Immature natural killer cell (primary cell): ENCODE measurements at regions not wholly inside any gene's neighbourhood (a gene's known extent, or its start where the extent isn't known, plus 50 kb on each side); places are given as distances from the start of the nearest gene placed in this dataset.

ENCODE experiments used
- DNase-seq, 3 donors: peaks; one replicate each; pipeline ENCODE4 v3.0.0; 2022; ENCODE audit warnings: mixed read lengths in 1 of 3
- H3K27ac Mint-ChIP-seq, 6 donors: one replicate each; pipeline ENCODE4 v1.8.0; 2020; ENCODE audit warnings: mixed read lengths in 6 of 6, mild to moderate bottlenecking in 5 of 6, inconsistent platforms in 4 of 6, moderate library complexity in 3 of 6
- H3K27me3 Mint-ChIP-seq, 3 donors: one replicate each; pipeline ENCODE4 v1.8.0; 2020 to 2021; ENCODE audit warnings: low read depth in 3 of 3, mild to moderate bottlenecking in 3 of 3, mixed read lengths in 3 of 3, moderate library complexity in 3 of 3, inconsistent platforms in 1 of 3
- H3K36me3 Mint-ChIP-seq, 3 donors: one replicate each; pipeline ENCODE4 v1.8.0; 2020; ENCODE audit warnings: mixed read lengths in 3 of 3, inconsistent platforms in 2 of 3, mild to moderate bottlenecking in 2 of 3
- H3K4me1 Mint-ChIP-seq, 2 donors: one replicate each; pipeline ENCODE4 v1.8.0; 2020; ENCODE audit warnings: inconsistent platforms in 2 of 2, mild to moderate bottlenecking in 2 of 2, mixed read lengths in 2 of 2, moderate library complexity in 1 of 2
- H3K4me3 Mint-ChIP-seq, 5 donors: one replicate each; pipeline ENCODE4 v1.8.0; 2020; ENCODE audit warnings: mild to moderate bottlenecking in 5 of 5, mixed read lengths in 5 of 5, inconsistent platforms in 3 of 5, moderate library complexity in 3 of 5
- H3K9me3 Mint-ChIP-seq, 6 donors: one replicate each; pipeline ENCODE4 v1.8.0; 2020; ENCODE audit warnings: mild to moderate bottlenecking in 6 of 6, mixed read lengths in 6 of 6, inconsistent platforms in 4 of 6, moderate library complexity in 3 of 6

GRCh38 chr13:73759434-73759833 lies 374.8 kb downstream of the KLF12 start:
- peak overlapping the region in 5 of 6 donors; percentile 23 to 81 (median 59) for H3K27ac Mint-ChIP-seq

GRCh38 chr13:73757481-73758233 lies 376.5 kb downstream of the KLF12 start:
- Mint-ChIP-seq H3K36me3 (peaks cover 9 to 14% (median 12%) of the 10 kb centered on the region in 3 donors), H3K27ac (peak overlapping the region in 5 of 6 donors; percentile 24 to 81 (median 59)), H3K4me3 (no peak overlapping the region), H3K9me3 (no peaks in the 10 kb centered on the region), H3K27me3 (peaks cover 0 to 4% (median 3%) of the 10 kb centered on the region in 3 donors), H3K4me1 (peaks cover 27 to 74% of the 10 kb centered on the region in 2 donors)
- DNase-seq, result no peak

More at GRCh38 chr13:73759434-73759833, 374.8 kb downstream of the KLF12 start:
- H3K4me3 Mint-ChIP-seq, result peak overlapping the region in 1 of 5 donors; percentile 10
- peaks cover 11 to 14% (median 14%) of the 10 kb centered on the region in 3 donors for H3K36me3 Mint-ChIP-seq
- H3K27me3 Mint-ChIP-seq, result no peaks in the 10 kb centered on the region
- no peak for DNase-seq
- no peaks in the 10 kb centered on the region for H3K9me3 Mint-ChIP-seq
- H3K4me1 Mint-ChIP-seq, result peaks cover 30 to 79% of the 10 kb centered on the region in 2 donors

DNA sequence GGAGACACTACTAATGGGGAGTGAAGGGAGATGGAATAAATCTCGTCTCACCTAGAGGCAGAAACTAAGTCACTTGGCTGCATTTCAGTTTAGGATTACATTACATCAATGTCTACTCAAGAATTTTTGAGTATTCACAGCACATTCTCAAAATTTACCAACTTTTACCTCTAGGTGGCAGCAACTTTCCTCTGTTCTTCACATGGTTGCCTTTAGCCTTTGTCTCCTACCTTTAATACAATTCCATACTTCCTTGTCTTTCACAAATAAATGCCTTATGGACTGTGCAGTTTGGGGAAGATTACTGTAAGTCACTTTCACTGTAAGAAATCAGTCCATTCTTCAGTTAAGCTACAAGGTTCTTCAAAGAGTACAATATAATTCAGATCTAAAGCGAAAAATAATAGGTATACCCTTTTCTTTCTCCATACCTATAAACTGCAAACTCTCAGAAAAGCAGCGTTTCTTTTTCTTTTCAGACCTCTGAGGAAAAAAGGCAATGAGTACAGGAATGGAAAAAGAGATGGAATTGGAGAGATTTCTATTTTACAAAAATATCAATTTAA lies 379.4 kb downstream of the KLF12 start:
- H3K27me3 Mint-ChIP-seq, result peaks cover 2 to 4% (median 3%) of the 10 kb centered on the region in 3 donors

DNA sequence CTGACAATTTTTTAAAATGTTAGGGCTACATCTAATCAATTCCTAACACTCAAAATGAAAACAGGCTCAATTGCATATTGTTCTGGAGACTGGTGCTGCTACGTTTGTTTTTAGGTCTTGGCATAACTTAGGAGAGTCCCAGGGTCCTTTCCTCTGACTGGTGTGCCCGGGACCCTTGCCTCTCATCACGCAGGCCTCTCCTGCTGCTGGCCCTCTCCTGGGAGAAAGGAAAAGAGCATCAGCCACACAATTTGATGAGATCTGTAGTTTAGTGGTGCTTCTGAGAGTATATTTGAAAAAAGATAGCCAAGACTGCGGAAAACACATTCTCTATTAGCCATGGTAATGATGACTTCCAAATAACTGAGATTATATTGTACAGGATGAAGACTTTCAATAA lies 380.0 kb downstream of the KLF12 start:
- Mint-ChIP-seq H3K9me3 (no peaks in the 10 kb centered on the region), H3K27me3 (peaks cover 2 to 4% (median 3%) of the 10 kb centered on the region in 3 donors), H3K4me3 (no peak overlapping the region), H3K36me3 (peaks cover 8 to 11% (median 11%) of the 10 kb centered on the region in 3 donors), H3K4me1 (peaks cover 12 to 54% of the 10 kb centered on the region in 2 donors), H3K27ac (no peak overlapping the region)
- DNase-seq, result no peak

More for the DNA sequence above, 379.4 kb downstream of the KLF12 start:
- peak overlapping the region in 2 of 6 donors; percentile 44 to 57 for H3K27ac Mint-ChIP-seq
- peaks cover 6 to 13% (median 9%) of the 10 kb centered on the region in 3 donors for H3K36me3 Mint-ChIP-seq
- DNase-seq, result peak; percentile 30 to 45 (median 37)
- H3K4me3 Mint-ChIP-seq, result no peak overlapping the region
- H3K4me1 Mint-ChIP-seq, result peaks cover 17 to 60% of the 10 kb centered on the region in 2 donors
- no peaks in the 10 kb centered on the region for H3K9me3 Mint-ChIP-seq

- Mint-ChIP-seq H3K4me3 (no peak overlapping the region), H3K27me3 (peaks cover 2 to 4% (median 3%) of the 10 kb centered on the region in 3 donors), H3K27ac (peak overlapping the region in 3 of 6 donors; percentile 17 to 70 (median 35)), H3K4me1 (peaks cover 12 to 41% of the 10 kb centered on the region in 2 donors), H3K9me3 (no peaks in the 10 kb centered on the region), H3K36me3 (peaks cover 16 to 26% (median 16%) of the 10 kb centered on the region in 3 donors)
- no peak for DNase-seq
These were observed 382.9 kb downstream of the KLF12 start for GRCh38 chr13:73751290-73751689.

GRCh38 chr13:73748404-73748803 lies 385.8 kb downstream of the KLF12 start:
- H3K4me3 Mint-ChIP-seq, result no peak overlapping the region
- H3K36me3 Mint-ChIP-seq, result peaks cover 15 to 26% (median 16%) of the 10 kb centered on the region in 3 donors
- peaks cover 24 to 52% of the 10 kb centered on the region in 2 donors for H3K4me1 Mint-ChIP-seq
- peak overlapping the region in 1 of 6 donors; percentile 9 for H3K27ac Mint-ChIP-seq
- H3K27me3 Mint-ChIP-seq, result peaks cover 2 to 5% (median 4%) of the 10 kb centered on the region in 3 donors
- no peaks in the 10 kb centered on the region for H3K9me3 Mint-ChIP-seq
- DNase-seq, result no peak

GRCh38 chr13:73745190-73745589 lies 389.0 kb downstream of the KLF12 start:
- Mint-ChIP-seq H3K36me3 (peaks cover 14 to 20% (median 15%) of the 10 kb centered on the region in 3 donors), H3K27ac (no peak overlapping the region), H3K27me3 (peaks cover 0 to 3% (median 0%) of the 10 kb centered on the region in 3 donors), H3K9me3 (no peaks in the 10 kb centered on the region), H3K4me3 (no peak overlapping the region), H3K4me1 (peaks cover 19 to 59% of the 10 kb centered on the region in 2 donors)
- DNase-seq, result no peak

- H3K4me1 Mint-ChIP-seq, result peaks cover 21 to 59% of the 10 kb centered on the region in 2 donors
- peaks cover 0 to 6% (median 3%) of the 10 kb centered on the region in 3 donors for H3K36me3 Mint-ChIP-seq
- H3K9me3 Mint-ChIP-seq, result no peaks in the 10 kb centered on the region
- H3K4me3 Mint-ChIP-seq, result no peak overlapping the region
- no peak for DNase-seq
- peaks cover 0 to 3% (median 1%) of the 10 kb centered on the region in 3 donors for H3K27me3 Mint-ChIP-seq
- peak overlapping the region in 1 of 6 donors; percentile 8 for H3K27ac Mint-ChIP-seq
These were observed 391.2 kb downstream of the KLF12 start for GRCh38 chr13:73742982-73743381.

DNA sequence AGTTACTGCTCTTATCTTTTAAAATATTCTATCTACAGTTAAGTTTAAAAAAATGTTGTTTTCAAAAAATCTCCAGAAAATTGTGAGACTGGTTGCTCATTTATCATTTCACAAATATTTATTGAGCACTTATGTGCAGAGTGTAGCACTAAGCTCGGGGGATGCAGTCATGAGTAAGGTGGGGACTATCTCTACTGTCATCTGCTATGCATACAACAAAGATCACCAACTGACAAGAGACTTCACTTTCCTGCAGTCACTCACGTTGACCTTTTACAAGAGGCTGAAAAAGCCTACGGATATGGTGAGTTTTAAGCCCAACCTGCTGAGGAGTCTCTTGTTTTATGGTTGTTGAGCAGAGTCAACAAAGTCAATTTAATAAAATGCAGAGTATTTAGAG lies 392.5 kb downstream of the KLF12 start:
- Mint-ChIP-seq H3K4me3 (no peak overlapping the region), H3K9me3 (no peaks in the 10 kb centered on the region), H3K27ac (peak overlapping the region in 2 of 6 donors; percentile 49 to 51), H3K36me3 (peaks cover 0 to 3% (median 3%) of the 10 kb centered on the region in 3 donors), H3K4me1 (peaks cover 18 to 51% of the 10 kb centered on the region in 2 donors), H3K27me3 (peaks cover 0 to 3% (median 1%) of the 10 kb centered on the region in 3 donors)
- no peak for DNase-seq

GRCh38 chr13:73741111-73741510 lies 393.1 kb downstream of the KLF12 start:
- DNase-seq, result no peak
- Mint-ChIP-seq H3K27me3 (peaks cover 0 to 3% (median 1%) of the 10 kb centered on the region in 3 donors), H3K27ac (peak overlapping the region in 1 of 6 donors; percentile 49), H3K36me3 (peaks cover 0 to 3% (median 3%) of the 10 kb centered on the region in 3 donors), H3K4me3 (no peak overlapping the region), H3K4me1 (peaks cover 16 to 53% of the 10 kb centered on the region in 2 donors), H3K9me3 (no peaks in the 10 kb centered on the region)

DNA sequence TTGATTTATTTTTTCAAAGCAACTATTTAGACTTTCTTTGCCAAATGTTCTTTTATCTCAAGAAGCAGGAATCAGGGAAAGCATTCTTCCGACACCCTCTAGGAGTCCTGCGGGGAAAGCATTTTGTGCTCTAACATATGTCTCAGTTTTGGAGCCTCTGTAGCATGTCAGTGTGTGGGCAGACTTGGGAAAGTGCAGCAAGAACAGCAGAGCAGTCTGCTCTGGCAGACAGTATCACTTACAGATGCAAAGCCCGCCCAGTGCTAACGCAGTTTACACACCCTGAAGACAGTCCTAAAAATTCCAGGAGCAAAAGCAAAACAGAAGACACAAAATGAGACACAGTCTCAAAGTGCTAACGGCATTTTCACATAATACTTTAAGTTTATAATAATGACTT lies 393.5 kb downstream of the KLF12 start:
- H3K27me3 Mint-ChIP-seq, result peaks cover 1 to 3% (median 2%) of the 10 kb centered on the region in 3 donors
- no peaks in the 10 kb centered on the region for H3K9me3 Mint-ChIP-seq
- H3K4me3 Mint-ChIP-seq, result no peak overlapping the region
- H3K27ac Mint-ChIP-seq, result peak overlapping the region in 2 of 6 donors; percentile 49 to 68
- H3K4me1 Mint-ChIP-seq, result peaks cover 15 to 53% of the 10 kb centered on the region in 2 donors
- peaks cover 0 to 3% (median 3%) of the 10 kb centered on the region in 3 donors for H3K36me3 Mint-ChIP-seq
- no peak for DNase-seq

DNA sequence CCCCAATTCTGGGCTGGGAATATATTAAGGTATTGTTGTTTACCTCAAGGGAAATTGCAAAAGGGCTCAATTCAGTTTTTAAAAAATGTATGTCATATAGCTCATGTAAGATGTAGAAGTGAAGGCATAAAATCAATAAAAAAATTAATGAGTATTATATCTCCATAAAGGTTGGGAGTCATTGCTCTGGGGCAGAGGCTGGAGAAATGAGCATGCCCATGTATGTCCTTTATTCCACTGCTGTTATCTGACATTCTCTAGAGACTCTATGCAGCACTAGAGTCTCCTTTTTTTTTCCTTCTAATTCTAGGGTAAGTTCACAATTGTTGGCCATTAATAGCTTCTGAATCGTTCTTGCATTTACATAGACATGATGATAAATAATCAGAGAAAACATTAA lies 394.8 kb downstream of the KLF12 start:
- peak overlapping the region in 3 of 6 donors; percentile 3 to 53 (median 40) for H3K27ac Mint-ChIP-seq
- H3K4me1 Mint-ChIP-seq, result peaks cover 13 to 53% of the 10 kb centered on the region in 2 donors

DNA sequence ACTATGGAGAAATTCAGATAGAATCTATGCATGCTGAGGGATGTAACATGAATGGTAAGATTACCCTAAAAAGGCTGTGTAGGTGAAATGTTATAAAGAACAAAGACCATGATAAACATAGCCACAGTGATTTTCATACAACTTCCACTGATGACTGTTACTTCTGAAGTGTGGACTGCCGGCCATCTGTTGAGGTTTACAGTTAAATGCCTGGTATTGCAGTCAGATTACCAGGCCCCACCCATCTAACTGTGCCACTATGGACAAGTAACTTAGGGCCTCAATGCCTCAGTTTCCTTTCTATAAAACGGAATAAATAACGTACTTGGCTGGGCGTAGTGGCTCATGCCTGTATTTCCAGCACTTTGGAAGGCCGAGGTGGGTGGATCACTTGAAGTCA lies 395.6 kb downstream of the KLF12 start:
- Mint-ChIP-seq H3K27ac (no peak overlapping the region), H3K4me1 (peaks cover 9 to 51% of the 10 kb centered on the region in 2 donors)
- DNase-seq, result no peak

More for the DNA sequence above, 394.8 kb downstream of the KLF12 start:
- Mint-ChIP-seq H3K27me3 (peaks cover 1 to 3% (median 2%) of the 10 kb centered on the region in 3 donors), H3K4me3 (no peak overlapping the region), H3K36me3 (peaks cover 3 to 8% (median 4%) of the 10 kb centered on the region in 3 donors), H3K9me3 (no peaks in the 10 kb centered on the region)
- no peak for DNase-seq

DNA sequence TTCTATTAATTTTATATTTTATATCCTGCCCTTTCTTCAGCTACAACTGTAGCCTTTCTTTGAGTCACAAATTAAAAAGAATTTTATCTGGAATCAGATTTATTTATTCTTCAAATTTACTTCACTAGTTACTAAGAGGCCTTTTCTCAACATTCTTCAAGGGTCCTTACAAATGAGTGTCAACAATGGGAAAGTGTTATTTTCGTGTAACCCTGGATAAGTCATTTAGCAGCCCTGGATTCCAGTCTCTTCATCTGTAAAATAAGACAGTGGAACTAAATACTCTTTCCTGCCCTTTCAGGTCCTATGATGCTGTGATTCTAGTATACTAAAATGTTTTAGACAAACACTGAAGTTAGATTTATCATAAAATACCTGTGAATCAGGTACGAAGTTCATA lies 397.0 kb downstream of the KLF12 start:
- no peak overlapping the region for H3K27ac Mint-ChIP-seq

More for the DNA sequence above, 395.6 kb downstream of the KLF12 start:
- H3K9me3 Mint-ChIP-seq, result no peaks in the 10 kb centered on the region
- no peak overlapping the region for H3K4me3 Mint-ChIP-seq
- peaks cover 0 to 3% (median 2%) of the 10 kb centered on the region in 3 donors for H3K27me3 Mint-ChIP-seq
- peaks cover 3 to 8% (median 4%) of the 10 kb centered on the region in 3 donors for H3K36me3 Mint-ChIP-seq

More for the DNA sequence above, 397.0 kb downstream of the KLF12 start:
- Mint-ChIP-seq H3K4me3 (no peak overlapping the region), H3K4me1 (peaks cover 10 to 53% of the 10 kb centered on the region in 2 donors), H3K9me3 (no peaks in the 10 kb centered on the region), H3K36me3 (peaks cover 3 to 8% (median 4%) of the 10 kb centered on the region in 3 donors), H3K27me3 (peaks cover 0 to 3% (median 2%) of the 10 kb centered on the region in 3 donors)
- no peak for DNase-seq
